Loucy (cell line): ENCODE measurements at regions not wholly inside any gene's neighbourhood (a gene's known extent, or its start where the extent isn't known, plus 50 kb on each side); places are given as distances from the start of the nearest gene placed in this dataset.

ENCODE experiments used
- H2AFZ ChIP-seq: fragments of 200-600 bp; sonication (generic); 2 replicates; pipeline ENCODE4 v1.6.0; 2016; ENCODE audit warnings: antibody characterized with exemption, mild to moderate bottlenecking, low read length, moderate library complexity
- H3F3A ChIP-seq: fragments of 200-600 bp; 2 replicates; pipeline ENCODE4 v1.6.0; 2016; ENCODE audit warnings: antibody characterized with exemption, low read depth, mild to moderate bottlenecking
- H3K27me3 ChIP-seq: fragments of 200-600 bp; sonication (generic); 2 replicates; pipeline ENCODE4 v1.6.1; 2014; ENCODE audit warnings: low read length, mild to moderate bottlenecking; ENCODE audit not compliant: insufficient read depth, poor library complexity, severe bottlenecking
- H3K36me3 ChIP-seq: fragments of 200-600 bp; sonication (generic); 2 replicates; pipeline ENCODE4 v1.6.1; 2016; ENCODE audit warnings: low read length; ENCODE audit not compliant: insufficient read depth
- H3K4me1 ChIP-seq: fragments of 200-600 bp; sonication (generic); 2 replicates; pipeline ENCODE4 v1.5.1; 2014; ENCODE audit warnings: low read length, mild to moderate bottlenecking; ENCODE audit not compliant: insufficient read depth, poor library complexity, severe bottlenecking
- H3K4me2 ChIP-seq: fragments of 200-600 bp; sonication (generic); 2 replicates; pipeline ENCODE4 v1.6.0; 2014; ENCODE audit warnings: antibody characterized with exemption, low read length, low read depth, mild to moderate bottlenecking; ENCODE audit not compliant: poor library complexity, severe bottlenecking
- H3K4me3 ChIP-seq: fragments of 200-600 bp; sonication (generic); 2 replicates; pipeline ENCODE4 v1.5.1; 2014; ENCODE audit warnings: low read length, mild to moderate bottlenecking, mixed read lengths; ENCODE audit not compliant: poor library complexity, severe bottlenecking
- H3K79me2 ChIP-seq: fragments of 200-600 bp; sonication (generic); 2 replicates; pipeline ENCODE4 v1.6.1; 2014; ENCODE audit warnings: low read length; ENCODE audit not compliant: insufficient read depth
- H3K9ac ChIP-seq: fragments of 200-600 bp; sonication (generic); 2 replicates; pipeline ENCODE4 v1.6.0; 2014; ENCODE audit warnings: mild to moderate bottlenecking, low read depth, low read length, moderate library complexity; ENCODE audit not compliant: poor library complexity, severe bottlenecking
- H3K9me2 ChIP-seq: fragments of 200-600 bp; sonication (generic); replicated peaks from 2 replicates; pipeline ENCODE4 v1.6.1; 2016; ENCODE audit warnings: low read depth, low read length, mixed read lengths
- H3K9me3 ChIP-seq: fragments of 200-600 bp; sonication (generic); 2 replicates; pipeline ENCODE4 v1.6.1; 2014; ENCODE audit warnings: mild to moderate bottlenecking, antibody characterized with exemption, low read length, low read depth; ENCODE audit not compliant: insufficient read depth
- H4K20me1 ChIP-seq: fragments of 200-600 bp; sonication (generic); 2 replicates; pipeline ENCODE4 v1.6.0; 2014; ENCODE audit warnings: antibody characterized with exemption, low read length, mild to moderate bottlenecking; ENCODE audit not compliant: insufficient read depth, poor library complexity, severe bottlenecking
- CTCF ChIP-seq: fragments of 200-600 bp; sonication (generic); conservative IDR thresholded peaks from 2 replicates; pipeline ENCODE4 v1.5.1; 2014; ENCODE audit warnings: mild to moderate bottlenecking, antibody characterized with exemption, low read length
- EZH2phosphoT487 ChIP-seq: fragments of 200-600 bp; IDR thresholded peaks from 2 replicates; pipeline ENCODE4 v1.6.1; 2018; ENCODE audit warnings: antibody characterized with exemption, mild to moderate bottlenecking, moderate library complexity, borderline replicate concordance

DNA sequence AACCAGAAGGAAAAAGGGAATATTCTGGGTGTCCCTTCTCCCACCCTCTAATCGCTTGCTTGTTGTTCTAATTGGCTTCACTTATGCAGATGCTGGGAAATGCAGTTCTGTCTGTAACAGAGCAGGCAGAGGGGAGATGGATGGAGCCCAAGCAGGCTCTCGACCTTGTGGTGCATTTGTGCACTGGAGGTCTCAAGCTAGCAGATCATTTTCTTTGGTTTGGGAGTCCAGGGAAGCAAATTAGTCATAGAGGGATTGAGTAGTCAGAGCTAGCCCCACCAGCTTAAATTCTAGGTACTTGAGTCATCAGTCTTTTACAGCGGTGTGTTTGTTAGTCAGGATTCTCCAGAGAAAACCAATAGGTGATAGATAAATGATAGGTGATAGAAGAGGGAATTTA lies 234.7 kb upstream of the ECI2 start:
- no peak overlapping the region for H2AFZ ChIP-seq
- H3K36me3 ChIP-seq = no peaks in the 10 kb centered on the region
- H3K4me1 ChIP-seq = no peaks in the 10 kb centered on the region
- H3K79me2 ChIP-seq = no peaks in the 10 kb centered on the region
- no peaks in the 10 kb centered on the region for H3K27me3 ChIP-seq
- no peaks in the 10 kb centered on the region for H3K9me2 ChIP-seq
- no peaks in the 10 kb centered on the region for H4K20me1 ChIP-seq
- no peak overlapping the region for H3K9ac ChIP-seq
- TF ChIP-seq CTCF = no peak
- TF ChIP-seq EZH2phosphoT487 = no peak
- H3K9me3 ChIP-seq = no peaks in the 10 kb centered on the region
- H3K4me3 ChIP-seq = no peak overlapping the region
- H3K4me2 ChIP-seq = no peak overlapping the region
- no peaks in the 10 kb centered on the region for H3F3A ChIP-seq

- H3K4me2 ChIP-seq = no peak overlapping the region
- H3K27me3 ChIP-seq = no peaks in the 10 kb centered on the region
- no peaks in the 10 kb centered on the region for H3K9me3 ChIP-seq
- no peak for TF ChIP-seq EZH2phosphoT487
- no peak for TF ChIP-seq CTCF
- H3K36me3 ChIP-seq = no peaks in the 10 kb centered on the region
- no peaks in the 10 kb centered on the region for H3K79me2 ChIP-seq
- peaks cover under 1% of the 10 kb centered on the region for H3K4me1 ChIP-seq
- H3K4me3 ChIP-seq = no peak overlapping the region
- no peaks in the 10 kb centered on the region for H3F3A ChIP-seq
- no peaks in the 10 kb centered on the region for H4K20me1 ChIP-seq
- H2AFZ ChIP-seq = no peak overlapping the region
- no peak overlapping the region for H3K9ac ChIP-seq
- no peaks in the 10 kb centered on the region for H3K9me2 ChIP-seq
These were observed 234.2 kb upstream of the ECI2 start for GRCh38 chr6:4369616-4370015.

- TF ChIP-seq EZH2phosphoT487 (no peak), CTCF (no peak)
- H3K9me3 ChIP-seq = no peaks in the 10 kb centered on the region
- no peaks in the 10 kb centered on the region for H3K9me2 ChIP-seq
- no peaks in the 10 kb centered on the region for H3F3A ChIP-seq
- no peak overlapping the region for H3K9ac ChIP-seq
- peaks cover 10% of the 10 kb centered on the region for H3K4me1 ChIP-seq
- H3K4me3 ChIP-seq = no peak overlapping the region
- H2AFZ ChIP-seq = no peak overlapping the region
- H3K36me3 ChIP-seq = no peaks in the 10 kb centered on the region
- H3K4me2 ChIP-seq = no peak overlapping the region
- no peaks in the 10 kb centered on the region for H4K20me1 ChIP-seq
- H3K27me3 ChIP-seq = no peaks in the 10 kb centered on the region
- no peaks in the 10 kb centered on the region for H3K79me2 ChIP-seq
These were observed 233.3 kb upstream of the ECI2 start for GRCh38 chr6:4368649-4369048.
